Activated CD4-positive, alpha-beta T cell treated with anti-CD3 and anti-CD28 coated beads for 24 hours (primary cell): ENCODE measurements at regions not wholly inside any gene's neighbourhood (a gene's known extent, or its start where the extent isn't known, plus 50 kb on each side); places are given as distances from the start of the nearest gene placed in this dataset.
"Not testable (repeated sequence)": the region's sequence is repeated elsewhere in the genome, so short reads cannot be mapped to it uniquely, and the experiment has no call there.

Experiments used
- DNase-seq, 2 donors: peaks; one replicate each; pipeline ENCODE4 v3.0.0-alpha.2; 2020; ENCODE audit warnings: low read depth in 2 of 2

- not testable (repeated sequence) for DNase-seq
Observed at GRCh38 chr2:201946746-201947145, 86.9 kb upstream of the FZD7 start.

- no peak for DNase-seq
Observed at GRCh38 chr2:201947287-201947686, 86.4 kb upstream of the FZD7 start.

- DNase-seq = no peak
Observed at GRCh38 chr2:201949181-201949926, 84.3 kb upstream of the FZD7 start.

GRCh38 chr2:201949927-201950246 lies 83.8 kb upstream of the FZD7 start:
- no peak for DNase-seq

GRCh38 chr2:201950606-201951005 lies 83.0 kb upstream of the FZD7 start:
- no peak for DNase-seq

GRCh38 chr2:201952187-201952586 lies 81.5 kb upstream of the FZD7 start:
- no peak for DNase-seq

- DNase-seq = no peak
Observed at GRCh38 chr2:201953396-201953795, 80.3 kb upstream of the FZD7 start.

GRCh38 chr2:201953880-201954279 lies 79.8 kb upstream of the FZD7 start:
- DNase-seq = no peak

- no peak for DNase-seq
Observed at GRCh38 chr2:201955231-201955630, 78.4 kb upstream of the FZD7 start.

GRCh38 chr2:201955702-201956141 lies 77.9 kb upstream of the FZD7 start:
- no peak for DNase-seq

- no peak for DNase-seq
Observed at GRCh38 chr2:201956361-201956760, 77.3 kb upstream of the FZD7 start.

- DNase-seq = no peak
Observed at GRCh38 chr2:201957091-201957490, 76.6 kb upstream of the FZD7 start.

GRCh38 chr2:201959198-201959597 lies 74.5 kb upstream of the FZD7 start:
- no peak for DNase-seq

GRCh38 chr2:201959626-201960025 lies 74.0 kb upstream of the FZD7 start:
- DNase-seq = no peak

GRCh38 chr2:201960305-201960704 lies 73.3 kb upstream of the FZD7 start:
- no peak for DNase-seq

- DNase-seq = no peak
Observed at GRCh38 chr2:201961401-201961800, 72.3 kb upstream of the FZD7 start.

- DNase-seq = no peak
Observed at GRCh38 chr2:201962774-201963562, 70.7 kb upstream of the FZD7 start.

- DNase-seq = no peak
Observed at GRCh38 chr2:201964011-201964410, 69.6 kb upstream of the FZD7 start.

GRCh38 chr2:201964631-201965206 lies 68.9 kb upstream of the FZD7 start:
- DNase-seq = peak in 1 of 2 donors; percentile 3

GRCh38 chr2:201965550-201965949 lies 68.1 kb upstream of the FZD7 start:
- no peak for DNase-seq

- no peak for DNase-seq
Observed at GRCh38 chr2:201966691-201967438, 66.8 kb upstream of the FZD7 start.

- no peak for DNase-seq
Observed at GRCh38 chr2:201968050-201968449, 65.6 kb upstream of the FZD7 start.
